ENCODE measurements at regions not wholly inside any gene's neighbourhood (a gene's known extent, or its start where the extent isn't known, plus 50 kb on each side); places are given as distances from the start of the nearest gene placed in this dataset.
"Not testable (repeated sequence)": the region's sequence is repeated elsewhere in the genome, so short reads cannot be mapped to it uniquely, and the experiment has no call there.

GRCh38 chr13:50544211-50544610, 299.3 kb downstream of the DLEU7 start:
- Histone ChIP-seq H3K27me3 (no peaks in the 10 kb centered on the region), H3K4me3 (no peak overlapping the region), H3K36me3 (no peaks in the 10 kb centered on the region), H3K9me3 (no peaks in the 10 kb centered on the region), H3K27ac (replicated peaks in 1 of 4) (no peak overlapping the region), H3K4me1 (peaks cover 0 to 10% (median 0%) of the 10 kb centered on the region in 4 donors)
- intact Hi-C loops (cut with DNase I): no loop called here
- WGBS: 76% methylated on average over 3 of the region's 3 CpGs
- DNase-seq (ENCODE audit: extremely low spot score): no peak
- TF ChIP-seq POLR2A (IDR thresholded peaks at IDR 0.05; ENCODE audit: low read depth) (no peak), EP300 (IDR thresholded peaks at IDR 0.05) (no peak)

GRCh38 chr13:50547175-50547574, 296.3 kb downstream of the DLEU7 start:
- WGBS: 100% methylated on average over 1 of the region's 2 CpGs
- intact Hi-C loops (cut with DNase I); DNase-seq (ENCODE audit: extremely low spot score); H3K36me3 ChIP-seq; H3K9me3 ChIP-seq; H3K4me1 ChIP-seq; H3K27ac ChIP-seq (replicated peaks in 1 of 4); H3K4me3 ChIP-seq; H3K27me3 ChIP-seq: not testable (repeated sequence)

GRCh38 chr13:50548586-50548985, 294.9 kb downstream of the DLEU7 start:
- no peak for DNase-seq (ENCODE audit: extremely low spot score)
- Histone ChIP-seq H3K4me1 (peaks cover 0 to 7% (median 0%) of the 10 kb centered on the region in 4 donors), H3K4me3 (no peak overlapping the region), H3K36me3 (no peaks in the 10 kb centered on the region), H3K27ac (replicated peaks in 1 of 4) (no peak overlapping the region), H3K27me3 (no peaks in the 10 kb centered on the region), H3K9me3 (no peaks in the 10 kb centered on the region)
- WGBS: 87% methylated on average over 2 of the region's 2 CpGs
- intact Hi-C loops (cut with DNase I): no loop called here
- TF ChIP-seq POLR2AphosphoS5 (IDR thresholded peaks at IDR 0.05) (no peak), EP300 (IDR thresholded peaks at IDR 0.05) (no peak), POLR2A (IDR thresholded peaks at IDR 0.05; ENCODE audit: low read depth) (no peak)

- H3K4me3 ChIP-seq: no peak overlapping the region
- DNase-seq (ENCODE audit: extremely low spot score): no peak
- WGBS: 95% methylated on average over 4 of the region's 4 CpGs
- H3K36me3 ChIP-seq: no peaks in the 10 kb centered on the region
- TF ChIP-seq EP300 (IDR thresholded peaks at IDR 0.05) (no peak), POLR2AphosphoS5 (IDR thresholded peaks at IDR 0.05) (no peak)
- no peaks in the 10 kb centered on the region for H3K27me3 ChIP-seq
- H3K4me1 ChIP-seq: no peaks in the 10 kb centered on the region
- H3K9me3 ChIP-seq: no peaks in the 10 kb centered on the region
- no peak overlapping the region for H3K27ac ChIP-seq (replicated peaks in 1 of 4)
- intact Hi-C loops (cut with DNase I): no loop called here
These were observed 294.1 kb downstream of the DLEU7 start for GRCh38 chr13:50549221-50549942.

GRCh38 chr13:50550151-50550550, 293.3 kb downstream of the DLEU7 start:
- no peaks in the 10 kb centered on the region for H3K9me3 ChIP-seq
- no peaks in the 10 kb centered on the region for H3K27me3 ChIP-seq
- intact Hi-C loops (cut with DNase I): no loop called here
- TF ChIP-seq CTCF (IDR thresholded peaks at IDR 0.05): no peak
- no peak for TF ChIP-seq POLR2AphosphoS5 (IDR thresholded peaks at IDR 0.05)
- no peak for TF ChIP-seq EP300 (IDR thresholded peaks at IDR 0.05)
- no peak for TF ChIP-seq POLR2A (IDR thresholded peaks at IDR 0.05; ENCODE audit: low read depth)
- no peak overlapping the region for H3K27ac ChIP-seq (replicated peaks in 1 of 4)
- 93% methylated on average over 1 of the region's 1 CpG for WGBS
- no peak for DNase-seq (ENCODE audit: extremely low spot score)
- H3K4me1 ChIP-seq: no peaks in the 10 kb centered on the region
- H3K36me3 ChIP-seq: no peaks in the 10 kb centered on the region
- no peak overlapping the region for H3K4me3 ChIP-seq

GRCh38 chr13:50552424-50552966, 291.0 kb downstream of the DLEU7 start:
- no peaks in the 10 kb centered on the region for H3K9me3 ChIP-seq
- 79% methylated on average over 1 of the region's 1 CpG for WGBS
- H3K27ac ChIP-seq (replicated peaks in 1 of 4): no peak overlapping the region
- H3K36me3 ChIP-seq: no peaks in the 10 kb centered on the region
- no peak overlapping the region for H3K4me3 ChIP-seq
- H3K4me1 ChIP-seq: no peaks in the 10 kb centered on the region
- H3K27me3 ChIP-seq: no peaks in the 10 kb centered on the region
- DNase-seq (ENCODE audit: extremely low spot score): no peak
- intact Hi-C loops (cut with DNase I): no loop called here
- TF ChIP-seq POLR2A (IDR thresholded peaks at IDR 0.05; ENCODE audit: low read depth): no peak
- no peak for TF ChIP-seq CTCF (IDR thresholded peaks at IDR 0.05)
- TF ChIP-seq EP300 (IDR thresholded peaks at IDR 0.05): no peak
- no peak for TF ChIP-seq POLR2AphosphoS5 (IDR thresholded peaks at IDR 0.05)

All from esophagus muscularis mucosa (tissue), 4 donors.